ENCODE measurements at regions not wholly inside any gene's neighbourhood (a gene's known extent, or its start where the extent isn't known, plus 50 kb on each side); places are given as distances from the start of the nearest gene placed in this dataset.

GRCh38 chr1:191643060-191643459 lies 515.2 kb upstream of the RGS18 start:
- no peak for TF ChIP-seq EZH2 (IDR thresholded peaks at IDR 0.05)
- no peak for TF ChIP-seq POLR2AphosphoS5 (IDR thresholded peaks at IDR 0.05; ENCODE audit: borderline replicate concordance, low read depth, low read length)
